ENCODE measurements at regions not wholly inside any gene's neighbourhood (a gene's known extent, or its start where the extent isn't known, plus 50 kb on each side); places are given as distances from the start of the nearest gene placed in this dataset.

GRCh38 chr18:39318008-39318407 lies 1752.4 kb upstream of the CELF4 start:
- Histone ChIP-seq H3K4me2 (ENCODE audit: low read depth, low read length, poor library complexity, severe bottlenecking) (no peak overlapping the region), H3K9me3 (ENCODE audit: insufficient read depth, low read length) (no peaks in the 10 kb centered on the region), H3K79me2 (ENCODE audit: insufficient read depth, low read length) (no peaks in the 10 kb centered on the region), H3K4me3 (ENCODE audit: insufficient read depth, low read length, poor library complexity, severe bottlenecking) (no peak overlapping the region), H2AFZ (ENCODE audit: low read depth, low read length, severe bottlenecking) (no peak overlapping the region), H3K27ac (ENCODE audit: low read depth, low read length) (no peak overlapping the region), H3F3A (ENCODE audit: insufficient read depth) (no peaks in the 10 kb centered on the region), H3K9ac (ENCODE audit: low read length) (no peak overlapping the region), H3K36me3 (ENCODE audit: low read length) (no peaks in the 10 kb centered on the region), H3K27me3 (ENCODE audit: low read length) (no peaks in the 10 kb centered on the region), H3K9me2 (replicated peaks; ENCODE audit: insufficient read depth, low read length) (0 out of 2 replicates have a peak, but pooled peaks cover 2% of the 10 kb centered on the region), H4K20me1 (ENCODE audit: low read depth, low read length) (no peaks in the 10 kb centered on the region)
- no peak for TF ChIP-seq CTCF (IDR thresholded peaks at IDR 0.05; ENCODE audit: insufficient read depth, low read length, poor library complexity, severe bottlenecking)
- TF ChIP-seq EZH2phosphoT487 (conservative IDR thresholded peaks at IDR 0.05; ENCODE audit: low read length): no peak

- Histone ChIP-seq H4K20me1 (ENCODE audit: low read depth, low read length) (no peaks in the 10 kb centered on the region), H3K9ac (ENCODE audit: low read length) (no peak overlapping the region), H3F3A (ENCODE audit: insufficient read depth) (no peaks in the 10 kb centered on the region), H3K27me3 (ENCODE audit: low read length) (no peaks in the 10 kb centered on the region), H3K4me2 (ENCODE audit: low read depth, low read length, poor library complexity, severe bottlenecking) (no peak overlapping the region), H2AFZ (ENCODE audit: low read depth, low read length, severe bottlenecking) (no peak overlapping the region), H3K9me2 (replicated peaks; ENCODE audit: insufficient read depth, low read length) (peaks cover 2% of the 10 kb centered on the region; the same call in 1 of the 2 replicates), H3K27ac (ENCODE audit: low read depth, low read length) (no peak overlapping the region), H3K79me2 (ENCODE audit: insufficient read depth, low read length) (no peaks in the 10 kb centered on the region), H3K9me3 (ENCODE audit: insufficient read depth, low read length) (peaks cover 3% of the 10 kb centered on the region; the same call in 1 of the 2 replicates), H3K4me3 (ENCODE audit: insufficient read depth, low read length, poor library complexity, severe bottlenecking) (no peak overlapping the region), H3K36me3 (ENCODE audit: low read length) (no peaks in the 10 kb centered on the region)
- TF ChIP-seq CTCF (IDR thresholded peaks at IDR 0.05; ENCODE audit: insufficient read depth, low read length, poor library complexity, severe bottlenecking) (no peak), EZH2phosphoT487 (conservative IDR thresholded peaks at IDR 0.05; ENCODE audit: low read length) (no peak)
These were observed 1749.0 kb upstream of the CELF4 start for GRCh38 chr18:39314595-39314994.

GRCh38 chr18:39313992-39314391 lies 1748.4 kb upstream of the CELF4 start:
- no peaks in the 10 kb centered on the region for H3F3A ChIP-seq (ENCODE audit: insufficient read depth)
- H3K4me3 ChIP-seq (ENCODE audit: insufficient read depth, low read length, poor library complexity, severe bottlenecking): no peak overlapping the region
- TF ChIP-seq CTCF (IDR thresholded peaks at IDR 0.05; ENCODE audit: insufficient read depth, low read length, poor library complexity, severe bottlenecking) (no peak), EZH2phosphoT487 (conservative IDR thresholded peaks at IDR 0.05; ENCODE audit: low read length) (no peak)
- no peaks in the 10 kb centered on the region; the same call in 1 of the 2 replicates for H3K9me2 ChIP-seq (replicated peaks; ENCODE audit: insufficient read depth, low read length)
- no peak overlapping the region for H3K27ac ChIP-seq (ENCODE audit: low read depth, low read length)
- H2AFZ ChIP-seq (ENCODE audit: low read depth, low read length, severe bottlenecking): no peak overlapping the region
- H3K4me2 ChIP-seq (ENCODE audit: low read depth, low read length, poor library complexity, severe bottlenecking): no peak overlapping the region
- no peaks in the 10 kb centered on the region for H3K36me3 ChIP-seq (ENCODE audit: low read length)
- H3K9ac ChIP-seq (ENCODE audit: low read length): no peak overlapping the region
- no peaks in the 10 kb centered on the region for H4K20me1 ChIP-seq (ENCODE audit: low read depth, low read length)
- no peaks in the 10 kb centered on the region for H3K27me3 ChIP-seq (ENCODE audit: low read length)
- no peaks in the 10 kb centered on the region for H3K79me2 ChIP-seq (ENCODE audit: insufficient read depth, low read length)
- H3K9me3 ChIP-seq (ENCODE audit: insufficient read depth, low read length): peaks cover 3% of the 10 kb centered on the region; the same call in 1 of the 2 replicates

Measured in SU-DHL-6 (cell line).